DND-41 (cell line): ENCODE measurements at regions not wholly inside any gene's neighbourhood (a gene's known extent, or its start where the extent isn't known, plus 50 kb on each side); places are given as distances from the start of the nearest gene placed in this dataset.
A peak's percentile ranks its signal among the peaks of the same experiment; 100 is the strongest.

Experiments used
- ATAC-seq: fragments of 200-7000 bp; cut with Tn5 transposase; 3 replicates; pipeline ENCODE4 v1.9.1; 2021; ENCODE audit warnings: low read depth; ENCODE audit not compliant: insufficient read depth
- DNase-seq: peaks from one replicate; pipeline ENCODE4 v3.0.0-alpha.2; 2020
- H2AFZ ChIP-seq: 2 replicates; pipeline ENCODE4 v1.6.0; 2012; ENCODE audit warnings: low read depth, low read length
- H3K27ac ChIP-seq: 2 replicates; pipeline ENCODE4 v1.5.1; 2012; ENCODE audit warnings: low read length, inconsistent platforms
- H3K27me3 ChIP-seq: fragments of 200-600 bp; sonication (generic); 2 replicates; pipeline ENCODE4 v1.6.0; 2012; ENCODE audit warnings: low read length, mild to moderate bottlenecking, inconsistent platforms; ENCODE audit not compliant: insufficient read depth, poor library complexity
- H3K36me3 ChIP-seq: 2 replicates; pipeline ENCODE4 v1.5.1; 2012; ENCODE audit warnings: low read length, inconsistent platforms; ENCODE audit not compliant: insufficient read depth
- H3K4me1 ChIP-seq: 2 replicates; pipeline ENCODE4 v1.5.1; 2012; ENCODE audit warnings: mild to moderate bottlenecking, low read length; ENCODE audit not compliant: insufficient read depth
- H3K4me2 ChIP-seq: 2 replicates; pipeline ENCODE4 v1.6.0; 2012; ENCODE audit warnings: mild to moderate bottlenecking, moderate library complexity, low read length, inconsistent platforms; ENCODE audit not compliant: insufficient read depth
- H3K4me3 ChIP-seq, 2 experiments: fragments of 200-600 bp in 1 of 2; shearing (Covaris generic) in 1 of 2; 2 replicates each; pipeline ENCODE4 v1.5.1; 2012 to 2016; ENCODE audit warnings: inconsistent platforms in 2 of 2, low read length in 2 of 2, mild to moderate bottlenecking in 2 of 2, low read depth in 1 of 2, moderate library complexity in 1 of 2
- H3K79me2 ChIP-seq: 2 replicates; pipeline ENCODE4 v1.6.0; 2012; ENCODE audit warnings: low read length, inconsistent platforms; ENCODE audit not compliant: insufficient read depth
- H3K9ac ChIP-seq: 2 replicates; pipeline ENCODE4 v1.6.0; 2012; ENCODE audit warnings: low read depth, mild to moderate bottlenecking, inconsistent platforms, low read length, moderate library complexity
- H3K9me3 ChIP-seq: 2 replicates; pipeline ENCODE4 v1.5.1; 2012; ENCODE audit warnings: low read length, moderate library complexity, mild to moderate bottlenecking, inconsistent platforms; ENCODE audit not compliant: insufficient read depth, severe bottlenecking
- H4K20me1 ChIP-seq: 2 replicates; pipeline ENCODE4 v1.6.0; 2012; ENCODE audit warnings: low read length; ENCODE audit not compliant: insufficient read depth
- CTCF ChIP-seq: IDR thresholded peaks from 2 replicates; pipeline ENCODE4 v1.5.1; 2012; ENCODE audit warnings: borderline replicate concordance, low read length, moderate library complexity, mild to moderate bottlenecking; ENCODE audit not compliant: poor library complexity, severe bottlenecking; ENCODE audit errors: extremely low read depth
- EZH2 ChIP-seq: IDR thresholded peaks from 3 replicates; pipeline ENCODE4 v1.6.1; 2012; ENCODE audit warnings: borderline replicate concordance, low read depth, mild to moderate bottlenecking, moderate library complexity, low read length, inconsistent platforms; ENCODE audit not compliant: severe bottlenecking

GRCh38 chr6:14876778-14877613 is 368.9 kb upstream of the JARID2 start:
- Histone ChIP-seq H3K9ac (no peak overlapping the region), H3K27ac (no peak overlapping the region), H3K79me2 (no peaks in the 10 kb centered on the region), H3K36me3 (no peaks in the 10 kb centered on the region), H3K27me3 (no peaks in the 10 kb centered on the region), H2AFZ (no peak overlapping the region), H3K9me3 (no peaks in the 10 kb centered on the region), H3K4me2 (no peak overlapping the region), H3K4me1 (peaks cover 10% of the 10 kb centered on the region), H4K20me1 (no peaks in the 10 kb centered on the region), H3K4me3 (no peak overlapping the region)
- ATAC-seq, result peak; percentile 84
- peak; percentile 19 for DNase-seq
- TF ChIP-seq EZH2 (no peak), CTCF (no peak)

GRCh38 chr6:14877758-14878157 is 368.1 kb upstream of the JARID2 start:
- Histone ChIP-seq H3K27me3 (no peaks in the 10 kb centered on the region), H3K4me2 (no peak overlapping the region), H3K79me2 (no peaks in the 10 kb centered on the region), H3K9me3 (no peaks in the 10 kb centered on the region), H2AFZ (no peak overlapping the region), H3K27ac (no peak overlapping the region), H3K9ac (no peak overlapping the region), H4K20me1 (no peaks in the 10 kb centered on the region), H3K4me1 (peaks cover 10% of the 10 kb centered on the region), H3K36me3 (no peaks in the 10 kb centered on the region), H3K4me3 (no peak overlapping the region)
- DNase-seq, result peak; percentile 9
- peak; percentile 32; the same call in 1 of the 3 replicates for ATAC-seq
- TF ChIP-seq EZH2, result no peak
- no peak for TF ChIP-seq CTCF

GRCh38 chr6:14880052-14880451 is 365.8 kb upstream of the JARID2 start:
- H3K27ac ChIP-seq, result no peak overlapping the region

More at GRCh38 chr6:14880052-14880451, 365.8 kb upstream of the JARID2 start:
- no peak for TF ChIP-seq CTCF
- H3K79me2 ChIP-seq, result no peaks in the 10 kb centered on the region
- H4K20me1 ChIP-seq, result no peaks in the 10 kb centered on the region
- H3K4me3 ChIP-seq, result no peak overlapping the region
- no peak overlapping the region for H3K4me2 ChIP-seq
- H3K9ac ChIP-seq, result no peak overlapping the region
- peaks cover 10% of the 10 kb centered on the region for H3K4me1 ChIP-seq
- no peak overlapping the region for H2AFZ ChIP-seq
- DNase-seq, result no peak
- H3K27me3 ChIP-seq, result no peaks in the 10 kb centered on the region
- no peaks in the 10 kb centered on the region for H3K36me3 ChIP-seq
- ATAC-seq, result no peak
- no peaks in the 10 kb centered on the region for H3K9me3 ChIP-seq
